HEK293 (cell line): ENCODE measurements at regions not wholly inside any gene's neighbourhood (a gene's known extent, or its start where the extent isn't known, plus 50 kb on each side); places are given as distances from the start of the nearest gene placed in this dataset.

Experiments
- CTCF ChIA-PET: fragments of 350-600 bp; formaldehyde crosslinking; extraction: SDS; loops from one replicate; lab custom pipeline; 2021; ENCODE audit warnings: antibody characterized with exemption; lab: Yijun Ruan, JAX
- POLR2A ChIA-PET: fragments of 300-600 bp; formaldehyde crosslinking; extraction: SDS; loops from one replicate; lab custom pipeline; 2020; ENCODE audit warnings: antibody characterized with exemption, inconsistent platforms; lab: Yijun Ruan, JAX
- H3K27ac ChIP-seq: fragments of 200-500 bp; sonication (Bioruptor generic); 2 replicates; pipeline ENCODE4 v1.5.1; 2014; ENCODE audit warnings: low read depth, low read length, control low read depth, inconsistent platforms; ENCODE audit errors: extremely low read depth
- H3K36me3 ChIP-seq, 2 experiments: fragments of 200-500 bp in 1 of 2; sonication (Bioruptor generic) in 1 of 2; 1 replicate in 1 of 2; 2 replicates in 1 of 2; pipeline ENCODE4 v1.5.1; 2014 to 2017; ENCODE audit warnings: inconsistent platforms in 2 of 2, low read length in 2 of 2; ENCODE audit not compliant: control insufficient read depth in 2 of 2, insufficient read depth in 1 of 2
- H3K4me1 ChIP-seq: fragments of 200-500 bp; sonication (Bioruptor generic); 2 replicates; pipeline ENCODE4 v1.5.1; 2014; ENCODE audit warnings: mild to moderate bottlenecking, low read length, inconsistent platforms; ENCODE audit not compliant: control insufficient read depth, insufficient read depth
- H3K4me3 ChIP-seq: 2 replicates; pipeline ENCODE4 v1.5.1; 2011; ENCODE audit warnings: low read depth, mild to moderate bottlenecking, control low read depth, low read length, moderate library complexity
- H3K9me3 ChIP-seq: fragments of 200-500 bp; sonication (Bioruptor generic); 2 replicates; pipeline ENCODE4 v1.5.1; 2014; ENCODE audit warnings: low read depth, low read length, inconsistent platforms; ENCODE audit not compliant: control insufficient read depth, insufficient read depth
- ATF2 ChIP-seq: fragments of 450-650 bp; formaldehyde crosslinking; IDR thresholded peaks from 2 replicates; pipeline ENCODE4 v1.5.1; 2016; ENCODE audit warnings: missing biosample characterization, missing genetic modification characterization, low read depth
- BCL11B ChIP-seq: fragments of 450-650 bp; formaldehyde crosslinking; IDR thresholded peaks from 2 replicates; pipeline ENCODE4 v1.5.1; 2016; ENCODE audit warnings: low read depth, missing biosample characterization, missing genetic modification characterization
- KLF16 ChIP-seq: fragments of 450-650 bp; formaldehyde crosslinking; IDR thresholded peaks from 2 replicates; pipeline ENCODE4 v1.5.1; 2017; ENCODE audit warnings: missing biosample characterization, missing genetic modification characterization
- MEIS1 ChIP-seq: sonication (generic); formaldehyde crosslinking; IDR thresholded peaks from 2 replicates; pipeline ENCODE4 v1.8.1; 2022; ENCODE audit warnings: missing genetic modification reagents, mild to moderate bottlenecking, borderline replicate concordance
- SP2 ChIP-seq: fragments of 450-650 bp; formaldehyde crosslinking; IDR thresholded peaks from 2 replicates; pipeline ENCODE4 v1.5.1; 2016; ENCODE audit warnings: missing biosample characterization, missing genetic modification characterization
- YY1 ChIP-seq: fragments of 450-650 bp; formaldehyde crosslinking; IDR thresholded peaks from 2 replicates; pipeline ENCODE4 v1.5.1; 2018; ENCODE audit warnings: missing biosample characterization, missing genetic modification characterization
- ZFHX2 ChIP-seq: fragments of 450-650 bp; formaldehyde crosslinking; conservative IDR thresholded peaks from 2 replicates; pipeline ENCODE4 v1.5.1; 2016; ENCODE audit warnings: missing biosample characterization, missing genetic modification characterization
- ZNF10 ChIP-seq: fragments of 450-650 bp; formaldehyde crosslinking; IDR thresholded peaks from 2 replicates; pipeline ENCODE4 v1.5.1; 2017; ENCODE audit warnings: missing biosample characterization, missing genetic modification characterization
- ZNF140 ChIP-seq: fragments of 450-650 bp; formaldehyde crosslinking; IDR thresholded peaks from 2 replicates; pipeline ENCODE4 v1.5.1; 2016; ENCODE audit warnings: missing biosample characterization, missing genetic modification characterization
- ZNF148 ChIP-seq: fragments of 450-650 bp; formaldehyde crosslinking; IDR thresholded peaks from 2 replicates; pipeline ENCODE4 v1.5.0; 2017; ENCODE audit warnings: missing biosample characterization, missing genetic modification characterization, borderline replicate concordance
- ZNF16 ChIP-seq: fragments of 450-650 bp; formaldehyde crosslinking; IDR thresholded peaks from 2 replicates; pipeline ENCODE4 v1.5.1; 2016; ENCODE audit warnings: low read depth, missing biosample characterization, missing genetic modification characterization
- ZNF239 ChIP-seq: fragments of 450-650 bp; formaldehyde crosslinking; IDR thresholded peaks from 2 replicates; pipeline ENCODE4 v1.5.1; 2016; ENCODE audit warnings: missing biosample characterization, missing genetic modification characterization
- ZNF280C ChIP-seq: fragments of 450-650 bp; formaldehyde crosslinking; IDR thresholded peaks from 2 replicates; pipeline ENCODE4 v1.5.1; 2016; ENCODE audit warnings: missing biosample characterization, missing genetic modification characterization
- ZNF302 ChIP-seq: fragments of 450-650 bp; formaldehyde crosslinking; IDR thresholded peaks from 2 replicates; pipeline ENCODE4 v1.5.1; 2016; ENCODE audit warnings: missing biosample characterization, missing genetic modification characterization, low read depth
- ZNF394 ChIP-seq: fragments of 450-650 bp; formaldehyde crosslinking; IDR thresholded peaks from 2 replicates; pipeline ENCODE4 v1.5.1; 2016; ENCODE audit warnings: missing biosample characterization, missing genetic modification characterization, mild to moderate bottlenecking, moderate library complexity, borderline replicate concordance
- ZNF416 ChIP-seq: fragments of 450-650 bp; formaldehyde crosslinking; IDR thresholded peaks from 2 replicates; pipeline ENCODE4 v1.5.1; 2016; ENCODE audit warnings: missing biosample characterization, missing genetic modification characterization
- ZNF426 ChIP-seq: fragments of 450-650 bp; formaldehyde crosslinking; IDR thresholded peaks from 2 replicates; pipeline ENCODE4 v1.5.1; 2017; ENCODE audit warnings: missing biosample characterization, missing genetic modification characterization, mild to moderate bottlenecking, inconsistent platforms, moderate library complexity
- ZNF510 ChIP-seq: fragments of 450-650 bp; formaldehyde crosslinking; IDR thresholded peaks from 2 replicates; pipeline ENCODE4 v1.5.1; 2018; ENCODE audit warnings: mild to moderate bottlenecking, missing genetic modification characterization, missing biosample characterization; ENCODE audit not compliant: insufficient replicate concordance
- ZNF514 ChIP-seq: fragments of 450-650 bp; formaldehyde crosslinking; IDR thresholded peaks from 2 replicates; pipeline ENCODE4 v1.5.1; 2016; ENCODE audit warnings: missing biosample characterization, missing genetic modification characterization
- ZNF555 ChIP-seq: fragments of 450-650 bp; formaldehyde crosslinking; conservative IDR thresholded peaks from 2 replicates; pipeline ENCODE4 v1.5.1; 2017; ENCODE audit warnings: missing biosample characterization, mild to moderate bottlenecking, missing genetic modification characterization, inconsistent platforms
- ZNF558 ChIP-seq: fragments of 450-650 bp; formaldehyde crosslinking; IDR thresholded peaks from 2 replicates; pipeline ENCODE4 v1.5.1; 2016; ENCODE audit warnings: missing biosample characterization, missing genetic modification characterization
- ZNF596 ChIP-seq: fragments of 450-650 bp; IDR thresholded peaks from 2 replicates; pipeline ENCODE4 v1.5.0; 2018; ENCODE audit warnings: missing biosample characterization, mild to moderate bottlenecking, missing genetic modification characterization, moderate library complexity
- ZNF624 ChIP-seq: fragments of 450-650 bp; formaldehyde crosslinking; IDR thresholded peaks from 2 replicates; pipeline ENCODE4 v1.5.1; 2017; ENCODE audit warnings: missing biosample characterization, missing genetic modification characterization
- ZNF704 ChIP-seq: fragments of 450-650 bp; formaldehyde crosslinking; IDR thresholded peaks from 2 replicates; pipeline ENCODE4 v1.5.1; 2016; ENCODE audit warnings: missing biosample characterization, missing genetic modification characterization
- ZNF747 ChIP-seq: fragments of 450-650 bp; formaldehyde crosslinking; IDR thresholded peaks from 2 replicates; pipeline ENCODE4 v1.5.1; 2016; ENCODE audit warnings: missing biosample characterization, missing genetic modification characterization
- ZNF830 ChIP-seq: fragments of 450-650 bp; IDR thresholded peaks from 2 replicates; pipeline ENCODE4 v1.5.0; 2018; ENCODE audit warnings: missing biosample characterization, missing genetic modification characterization, low read depth, mild to moderate bottlenecking, moderate library complexity
- ZSCAN18 ChIP-seq: fragments of 450-650 bp; formaldehyde crosslinking; IDR thresholded peaks from 2 replicates; pipeline ENCODE4 v1.5.1; 2016; ENCODE audit warnings: missing biosample characterization, missing genetic modification characterization

- TF ChIP-seq ZNF558 (no peak), ZNF394 (no peak), MEIS1 (CRISPR knock-in tag) (no peak), ZNF624 (tag by site-specific recombination) (no peak), ZNF747 (no peak), ZNF148 (tag by site-specific recombination) (no peak), ZNF16 (tag by site-specific recombination) (no peak), ZNF704 (no peak), ZNF514 (tag by site-specific recombination) (no peak), YY1 (tag by site-specific recombination) (no peak), ZNF830 (tag by site-specific recombination) (no peak), ZNF596 (no peak), KLF16 (tag by site-specific recombination) (no peak), ZNF555 (no peak), ZNF239 (tag by site-specific recombination) (no peak), ZNF280C (tag by site-specific recombination) (no peak), ZFHX2 (tag by site-specific recombination) (no peak)
- Histone ChIP-seq H3K36me3 (no peaks in the 10 kb centered on the region), H3K27ac (no peak overlapping the region), H3K4me1 (no peaks in the 10 kb centered on the region), H3K9me3 (no peaks in the 10 kb centered on the region), H3K4me3 (no peak overlapping the region)
- CTCF ChIA-PET = interaction anchor here (0.7 kb wide), 1 partner anchor 105 kb away, joined by 3 read pairs; no protein-coding TSS in a partner anchor
- POLR2A ChIA-PET = no interaction called here
These were observed 346.4 kb upstream of the ATP2B1 start for GRCh38 chr12:90055071-90055470.

- Histone ChIP-seq H3K9me3 (no peaks in the 10 kb centered on the region), H3K36me3 (no peaks in the 10 kb centered on the region)
These were observed 340.3 kb upstream of the ATP2B1 start for GRCh38 chr12:90048918-90049317.

GRCh38 chr12:90045559-90045958 lies 336.9 kb upstream of the ATP2B1 start:
- POLR2A ChIA-PET = no interaction called here
- no peak overlapping the region for H3K4me3 ChIP-seq
- H3K27ac ChIP-seq = no peak overlapping the region
- CTCF ChIA-PET = no interaction called here
- H3K36me3 ChIP-seq = no peaks in the 10 kb centered on the region
- no peaks in the 10 kb centered on the region for H3K9me3 ChIP-seq
- no peaks in the 10 kb centered on the region; the same call in 1 of the 2 replicates for H3K4me1 ChIP-seq
- TF ChIP-seq ZNF302 (tag by site-specific recombination) (no peak), ZNF426 (no peak), ZNF140 (tag by site-specific recombination) (no peak), ZNF10 (tag by site-specific recombination) (no peak), SP2 (tag by site-specific recombination) (no peak), ZNF239 (tag by site-specific recombination) (no peak), ZNF510 (tag by site-specific recombination) (no peak), ATF2 (tag by site-specific recombination) (no peak), ZSCAN18 (tag by site-specific recombination) (no peak)

More at GRCh38 chr12:90048918-90049317, 340.3 kb upstream of the ATP2B1 start:
- ChIA-PET CTCF (no interaction called here), POLR2A (interaction anchor here (0.6 kb wide), 1 partner anchor 139 kb away, joined by 3 read pairs; no protein-coding TSS in a partner anchor)
- Histone ChIP-seq H3K27ac (no peak overlapping the region), H3K4me1 (no peaks in the 10 kb centered on the region; the same call in 1 of the 2 replicates), H3K4me3 (no peak overlapping the region)
- TF ChIP-seq BCL11B (no peak), ZNF416 (tag by site-specific recombination) (no peak)
